Upper lobe of right lung (tissue), 1 donor: ENCODE measurements at regions not wholly inside any gene's neighbourhood (a gene's known extent, or its start where the extent isn't known, plus 50 kb on each side); places are given as distances from the start of the nearest gene placed in this dataset.

Experiments used
- ATAC-seq: fragments of 200-7000 bp; cut with Tn5 transposase; one replicate; pipeline ENCODE4 v1.9.1; 2020; ENCODE audit warnings: mild to moderate bottlenecking, moderate library complexity
- DNase-seq: peaks from one replicate; pipeline ENCODE4 v3.0.0-alpha.2; 2020
- H3K27ac ChIP-seq: fragments of 200-600 bp; one replicate; pipeline ENCODE4 v1.8.0; 2022
- H3K27me3 ChIP-seq: fragments of 200-600 bp; one replicate; pipeline ENCODE4 v1.8.0; 2022; ENCODE audit warnings: mild to moderate bottlenecking
- H3K36me3 ChIP-seq: fragments of 200-600 bp; one replicate; pipeline ENCODE4 v1.8.0; 2022
- H3K4me1 ChIP-seq: fragments of 200-600 bp; one replicate; pipeline ENCODE4 v1.8.0; 2022
- H3K4me3 ChIP-seq: fragments of 200-600 bp; one replicate; pipeline ENCODE4 v1.8.0; 2022; ENCODE audit warnings: mild to moderate bottlenecking
- H3K9me3 ChIP-seq: fragments of 200-600 bp; one replicate; pipeline ENCODE4 v1.8.0; 2022
- CTCF ChIP-seq: fragments of 200-600 bp; IDR thresholded peaks from one replicate; pipeline ENCODE4 v1.8.0; 2022; ENCODE audit warnings: antibody characterized with exemption
- intact Hi-C: fragments of 100-400 bp; cut with DNase I; formaldehyde crosslinking; loops from one replicate; pipeline ENCODE4 v1.11.0; 2022
- donor health status: DM: no; HTN: yes; CAD: no; lungs with severe emphysema.

GRCh38 chr7:125512373-125512772, 582.7 kb upstream of the POT1 start:
- no peak overlapping the region for H3K27ac ChIP-seq
- no peaks in the 10 kb centered on the region for H3K9me3 ChIP-seq
- ATAC-seq (no peak), DNase-seq (no peak)
- H3K4me3 ChIP-seq = no peak overlapping the region
- no peaks in the 10 kb centered on the region for H3K27me3 ChIP-seq
- H3K4me1 ChIP-seq = no peaks in the 10 kb centered on the region
- intact Hi-C loops = no loop called here
- no peak for TF ChIP-seq CTCF
- H3K36me3 ChIP-seq = no peaks in the 10 kb centered on the region

GRCh38 chr7:125511310-125511709, 581.7 kb upstream of the POT1 start:
- Histone ChIP-seq H3K9me3 (no peaks in the 10 kb centered on the region), H3K27ac (no peak overlapping the region), H3K36me3 (no peaks in the 10 kb centered on the region), H3K4me3 (no peak overlapping the region), H3K27me3 (no peaks in the 10 kb centered on the region), H3K4me1 (no peaks in the 10 kb centered on the region)
- ATAC-seq (no peak), DNase-seq (no peak)
- intact Hi-C loops = no loop called here
- no peak for TF ChIP-seq CTCF

GRCh38 chr7:125506331-125506730, 576.7 kb upstream of the POT1 start:
- intact Hi-C loops = no loop called here
- no peaks in the 10 kb centered on the region for H3K27me3 ChIP-seq
- TF ChIP-seq CTCF = no peak
- H3K36me3 ChIP-seq = no peaks in the 10 kb centered on the region
- no peak for DNase-seq
- H3K4me3 ChIP-seq = no peak overlapping the region
- H3K9me3 ChIP-seq = no peaks in the 10 kb centered on the region
- no peak overlapping the region for H3K27ac ChIP-seq
- H3K4me1 ChIP-seq = no peaks in the 10 kb centered on the region
- ATAC-seq = no peak

GRCh38 chr7:125504848-125505247, 575.2 kb upstream of the POT1 start:
- Histone ChIP-seq H3K4me1 (no peaks in the 10 kb centered on the region), H3K27ac (no peak overlapping the region), H3K9me3 (no peaks in the 10 kb centered on the region), H3K4me3 (no peak overlapping the region), H3K27me3 (no peaks in the 10 kb centered on the region), H3K36me3 (no peaks in the 10 kb centered on the region)
- ATAC-seq (no peak), DNase-seq (no peak)
- intact Hi-C loops = no loop called here
- TF ChIP-seq CTCF = no peak

- H3K4me1 ChIP-seq = no peaks in the 10 kb centered on the region
- intact Hi-C loops = no loop called here
- no peaks in the 10 kb centered on the region for H3K27me3 ChIP-seq
- H3K9me3 ChIP-seq = no peaks in the 10 kb centered on the region
- TF ChIP-seq CTCF = no peak
- H3K4me3 ChIP-seq = no peak overlapping the region
- ATAC-seq (peak; percentile 36), DNase-seq (no peak)
- H3K36me3 ChIP-seq = no peaks in the 10 kb centered on the region
- no peak overlapping the region for H3K27ac ChIP-seq
These were observed 566.4 kb upstream of the POT1 start for GRCh38 chr7:125495997-125496396.

- H3K4me3 ChIP-seq = no peak overlapping the region
- intact Hi-C loops = no loop called here
- no peaks in the 10 kb centered on the region for H3K4me1 ChIP-seq
- H3K9me3 ChIP-seq = no peaks in the 10 kb centered on the region
- DNase-seq (no peak), ATAC-seq (no peak)
- H3K36me3 ChIP-seq = no peaks in the 10 kb centered on the region
- H3K27me3 ChIP-seq = no peaks in the 10 kb centered on the region
- TF ChIP-seq CTCF = no peak
- H3K27ac ChIP-seq = no peak overlapping the region
These were observed 562.9 kb upstream of the POT1 start for GRCh38 chr7:125492521-125492920.
